GM19043 (cell line): ENCODE measurements at regions not wholly inside any gene's neighbourhood (a gene's known extent, or its start where the extent isn't known, plus 50 kb on each side); places are given as distances from the start of the nearest gene placed in this dataset.

Experiments used
- ATAC-seq: cut with Tn5 transposase; IDR thresholded peaks from one replicate; pipeline ENCODE4 v1.9.1; 2021; ENCODE audit warnings: low read depth; ENCODE audit not compliant: unreplicated experiment

DNA sequence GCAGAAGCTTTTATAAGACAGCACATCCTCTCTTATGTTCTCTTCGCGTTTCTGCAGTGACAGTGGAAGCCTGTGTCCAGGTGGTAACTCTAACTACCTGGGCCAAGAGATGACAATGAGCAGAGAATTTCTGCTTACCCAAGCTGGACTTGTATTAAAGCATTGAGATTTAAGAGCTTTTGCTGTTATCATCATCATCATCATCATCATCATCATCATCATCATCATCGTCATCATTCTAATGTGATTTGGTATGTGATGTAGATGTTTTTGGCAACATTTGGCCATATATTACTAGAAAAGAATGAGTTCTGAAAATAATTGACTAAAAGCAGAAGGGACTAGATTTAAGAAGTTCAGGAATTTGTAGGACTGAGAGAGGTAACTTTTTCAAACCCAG is 401.3 kb downstream of the BRINP1 start:
- no peak for ATAC-seq

DNA sequence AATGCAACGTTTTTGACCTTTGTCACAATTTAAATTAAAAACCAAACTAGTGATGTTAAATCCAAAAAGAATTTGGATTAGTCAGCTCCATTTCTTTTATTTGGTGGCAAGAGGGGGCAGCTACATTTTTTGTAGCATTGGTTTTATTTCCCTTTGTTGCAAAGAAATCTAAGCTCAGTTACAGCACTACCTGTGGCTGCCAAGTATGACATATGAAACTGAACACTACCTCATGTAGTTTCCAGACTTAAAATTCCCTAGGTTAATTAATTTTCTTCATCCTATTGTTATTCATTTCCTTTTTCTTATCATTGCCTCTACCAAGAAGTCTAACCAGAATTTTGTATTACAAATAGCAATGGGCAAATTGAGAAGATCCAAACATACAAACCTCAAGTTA is 393.5 kb downstream of the BRINP1 start:
- no peak for ATAC-seq

DNA sequence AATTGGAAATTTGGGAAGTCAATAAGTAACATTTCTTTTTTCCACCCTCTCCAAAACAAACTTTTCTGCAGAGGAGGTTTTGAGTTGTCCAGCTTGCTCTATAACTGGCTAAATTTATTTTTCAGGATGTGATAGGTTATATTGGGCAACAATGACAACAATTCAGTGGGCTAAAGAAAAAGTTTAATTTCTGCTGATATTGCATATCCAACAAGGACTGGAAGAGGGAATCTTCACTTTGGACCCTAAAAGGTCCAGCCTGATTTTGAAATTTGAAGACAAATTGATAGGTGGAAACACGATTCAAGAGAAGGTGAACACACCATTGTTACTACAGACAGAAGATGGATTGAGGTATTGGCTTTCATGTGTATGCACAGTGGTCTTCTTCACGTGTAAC is 393.1 kb downstream of the BRINP1 start:
- no peak for ATAC-seq

DNA sequence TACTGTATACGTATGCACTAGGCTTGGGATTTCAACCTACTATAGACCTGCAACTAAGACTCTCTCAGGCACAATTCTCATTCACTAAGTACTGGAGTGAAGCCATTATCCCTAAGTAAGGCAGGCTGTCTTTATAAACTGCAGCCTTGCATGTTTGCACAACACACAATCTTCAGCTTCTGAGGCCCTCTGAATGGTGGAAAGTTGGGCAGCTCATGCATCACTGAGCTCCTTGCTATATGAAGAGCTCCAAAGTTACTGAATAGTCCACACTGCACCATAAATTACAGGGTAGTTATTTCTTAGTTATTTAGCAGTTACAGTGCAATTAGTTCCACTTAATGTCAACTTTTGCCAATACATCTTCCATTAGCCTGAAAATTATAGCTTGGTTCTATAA is 384.6 kb downstream of the BRINP1 start:
- ATAC-seq: no peak

DNA sequence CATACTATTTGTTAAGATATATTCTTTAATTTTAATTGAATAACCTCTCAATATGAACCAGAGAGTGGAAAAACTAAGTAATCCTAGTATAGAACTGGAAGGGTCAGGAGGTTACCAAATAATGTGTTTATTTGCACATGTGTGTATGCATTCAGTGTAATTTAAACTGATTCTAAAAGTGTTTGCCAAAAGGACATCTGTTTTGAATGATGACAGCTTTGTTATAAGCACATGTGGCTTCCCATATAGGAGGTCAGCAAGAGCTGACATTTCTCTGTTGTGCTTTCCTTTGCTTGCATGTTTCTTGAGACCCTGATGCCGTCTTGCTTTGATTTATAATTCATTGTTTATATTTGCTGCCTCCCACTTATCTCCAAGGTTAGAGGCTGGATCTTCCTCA is 383.4 kb downstream of the BRINP1 start:
- no peak for ATAC-seq

DNA sequence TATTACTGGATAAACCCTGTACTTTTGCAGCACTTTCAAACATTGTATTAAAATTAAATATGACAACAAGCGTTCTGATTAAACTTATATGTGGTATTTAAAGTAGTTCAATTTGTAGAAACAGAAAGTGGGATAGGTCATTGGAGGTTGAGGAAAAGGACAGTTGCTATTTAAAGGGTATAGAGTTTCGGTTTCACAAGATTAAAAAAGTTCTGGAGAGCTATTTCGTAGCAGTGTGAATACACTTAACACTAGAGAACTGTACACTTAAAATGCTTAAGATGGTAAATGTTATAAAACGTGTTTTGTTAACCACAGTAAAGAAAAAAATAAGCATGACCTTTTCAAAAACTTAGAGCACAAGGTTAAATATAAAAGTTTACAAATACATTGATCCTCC is 382.1 kb downstream of the BRINP1 start:
- no peak for ATAC-seq

DNA sequence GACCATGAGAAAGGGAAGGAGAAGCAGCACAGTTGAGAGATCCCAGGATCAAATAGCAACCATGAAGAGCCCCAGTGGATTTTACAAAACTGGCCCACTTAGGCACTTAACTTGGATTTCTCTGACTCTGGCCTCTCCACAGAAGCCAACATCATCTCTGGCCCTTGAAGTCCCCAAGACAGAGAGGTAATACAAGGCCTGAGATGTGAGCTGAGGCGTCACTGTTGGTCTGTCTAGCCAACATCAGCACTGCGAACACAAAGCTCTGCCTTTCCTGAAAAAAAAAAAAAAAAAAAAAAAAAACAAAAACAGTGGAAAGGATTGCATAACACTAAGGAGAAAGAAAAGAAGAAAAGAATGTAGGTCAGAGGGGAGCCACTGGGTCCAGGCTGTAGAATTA is 378.3 kb downstream of the BRINP1 start:
- ATAC-seq: no peak

DNA sequence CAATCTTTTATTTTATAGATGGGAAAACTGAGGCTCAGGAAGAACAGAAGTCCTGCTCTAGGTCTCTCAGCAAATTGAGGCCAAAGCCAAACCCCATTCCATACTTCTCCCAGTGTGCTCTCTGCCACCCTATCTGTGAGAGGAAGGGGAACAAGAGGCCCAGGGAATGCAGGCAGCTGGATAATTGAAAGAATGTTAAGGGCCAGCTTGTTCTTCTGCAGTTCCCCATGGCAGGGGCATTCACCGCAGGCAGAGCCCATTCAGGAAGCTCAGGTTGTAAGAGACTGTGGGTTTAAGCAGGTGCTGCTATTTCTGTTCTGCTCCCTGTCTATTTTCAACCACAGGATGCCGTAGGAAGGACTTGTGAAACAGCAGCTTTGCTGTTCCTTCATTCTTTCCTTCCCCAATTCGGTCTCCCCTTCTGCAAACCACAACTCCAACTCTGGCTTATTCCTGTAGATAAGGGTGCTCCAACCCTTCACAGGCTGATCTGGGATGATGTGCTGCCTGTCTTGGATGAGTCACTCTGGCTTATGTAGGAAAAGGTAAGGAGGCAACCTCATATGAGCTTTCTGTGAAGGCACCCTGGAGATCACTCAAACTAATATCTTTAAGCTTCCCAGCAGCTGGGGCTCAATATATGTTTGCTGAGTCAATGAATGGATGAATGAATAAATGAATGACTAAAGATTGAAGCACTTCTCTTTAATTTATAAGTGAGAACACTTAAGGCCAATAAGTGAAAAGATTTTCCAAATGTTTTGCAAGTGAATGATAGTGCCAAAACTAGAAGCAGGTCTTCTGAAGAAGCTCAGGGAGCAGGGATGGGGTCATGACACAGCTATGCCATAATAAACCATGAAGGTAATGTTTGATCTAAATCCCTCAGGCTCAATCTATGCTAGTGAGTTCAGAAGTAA is 377.6 kb downstream of the BRINP1 start:
- ATAC-seq: no peak

DNA sequence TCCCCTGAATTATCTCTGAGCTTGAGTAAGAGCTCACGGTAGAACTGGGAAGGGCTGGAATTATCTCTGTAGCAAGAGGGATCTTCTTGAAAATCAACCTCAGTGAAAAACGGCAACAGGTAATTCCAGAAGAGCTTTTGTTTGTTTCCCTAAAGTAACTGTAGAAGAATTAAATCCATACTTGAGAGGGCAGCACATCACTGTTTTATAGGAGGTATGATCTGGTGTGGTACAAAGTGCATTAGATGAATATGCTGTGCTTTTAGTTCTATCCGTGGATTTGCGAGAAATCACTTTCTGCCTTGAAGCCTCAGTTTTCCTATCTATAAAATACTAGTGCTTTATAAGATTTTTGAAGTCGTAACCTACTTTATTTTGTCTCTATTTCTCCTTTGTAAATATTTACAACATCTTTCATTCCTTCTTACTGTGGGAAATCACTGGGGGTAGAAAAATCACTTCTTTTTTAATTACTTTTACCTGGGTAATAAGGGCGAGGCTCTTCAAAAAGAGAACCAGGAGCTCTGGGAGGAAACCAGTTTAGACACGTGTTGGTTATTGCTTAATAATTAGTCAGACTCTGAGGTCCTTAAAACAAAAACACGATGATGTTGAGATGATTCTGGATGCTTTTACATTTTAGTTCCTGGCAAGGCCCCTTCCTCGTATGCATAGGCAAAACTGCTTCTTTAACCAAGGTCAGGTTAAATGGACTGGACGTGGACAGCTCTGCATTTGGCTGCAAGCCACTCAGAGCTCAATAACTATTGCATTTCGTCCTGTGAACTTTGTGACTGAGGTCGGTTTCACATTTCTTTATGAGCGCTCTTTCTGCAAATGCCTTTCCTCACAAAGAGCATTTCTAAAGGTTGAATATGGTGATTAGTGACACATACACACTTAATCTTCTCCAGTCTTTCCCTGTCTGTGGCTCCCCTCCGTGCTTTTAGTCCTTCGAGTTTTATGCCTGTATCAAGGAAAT is 376.1 kb downstream of the BRINP1 start:
- no peak for ATAC-seq

DNA sequence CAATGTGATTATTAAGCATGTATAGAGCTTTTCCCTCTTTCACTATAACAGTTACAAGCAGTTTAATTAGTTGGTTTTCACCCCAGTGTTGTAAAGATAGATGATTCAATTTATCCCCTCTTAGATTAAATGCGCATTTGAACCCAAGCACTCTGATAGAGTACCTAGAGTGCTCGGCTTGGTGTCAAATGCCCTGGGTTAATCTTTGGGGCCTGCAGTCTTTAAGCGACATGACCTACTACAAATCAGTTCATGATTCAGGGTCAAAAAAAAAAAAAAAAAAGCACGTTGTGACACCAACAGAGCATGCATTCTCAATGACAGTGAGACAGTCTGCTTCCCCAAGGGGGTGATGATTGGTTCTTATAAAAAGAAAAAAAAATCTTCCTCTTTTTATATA is 375.3 kb downstream of the BRINP1 start:
- no peak for ATAC-seq

DNA sequence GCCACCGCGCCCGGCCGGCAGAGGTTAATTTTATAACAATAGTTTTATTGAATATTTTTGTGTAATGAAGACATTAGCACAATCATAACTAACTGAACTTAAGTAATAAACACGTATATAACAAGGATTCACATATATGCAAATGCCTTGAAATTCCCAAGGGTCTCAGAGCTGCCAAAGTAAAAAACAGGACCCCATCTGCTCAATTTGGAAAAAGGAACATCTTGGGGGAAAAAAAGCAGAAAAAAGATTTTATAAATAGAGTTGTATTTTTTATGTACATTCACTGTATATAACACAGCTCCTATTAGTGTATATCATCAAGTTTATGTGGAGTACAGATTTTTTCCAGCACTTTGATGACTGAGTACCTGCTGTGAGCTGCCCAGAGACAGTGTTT is 366.7 kb downstream of the BRINP1 start:
- no peak for ATAC-seq

DNA sequence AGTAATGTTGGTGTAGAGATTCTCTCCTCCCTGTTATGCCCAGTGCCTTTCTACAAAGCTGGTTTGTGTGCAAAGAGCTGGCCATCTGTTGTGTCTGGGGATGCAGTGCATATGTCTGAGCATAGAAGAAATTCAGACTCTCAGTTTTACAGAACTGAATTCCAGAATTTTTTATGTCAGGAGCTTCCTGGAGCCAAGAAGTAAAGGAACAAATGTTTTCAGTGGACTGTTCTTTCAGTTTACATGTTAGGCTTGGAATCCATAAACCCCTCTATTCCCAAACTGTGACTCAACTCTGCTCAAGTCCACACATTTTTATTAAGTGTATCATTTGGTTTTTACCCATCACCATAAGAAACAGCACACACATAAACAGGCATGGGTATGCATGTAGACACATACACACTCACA is 366.0 kb downstream of the BRINP1 start:
- no peak for ATAC-seq

DNA sequence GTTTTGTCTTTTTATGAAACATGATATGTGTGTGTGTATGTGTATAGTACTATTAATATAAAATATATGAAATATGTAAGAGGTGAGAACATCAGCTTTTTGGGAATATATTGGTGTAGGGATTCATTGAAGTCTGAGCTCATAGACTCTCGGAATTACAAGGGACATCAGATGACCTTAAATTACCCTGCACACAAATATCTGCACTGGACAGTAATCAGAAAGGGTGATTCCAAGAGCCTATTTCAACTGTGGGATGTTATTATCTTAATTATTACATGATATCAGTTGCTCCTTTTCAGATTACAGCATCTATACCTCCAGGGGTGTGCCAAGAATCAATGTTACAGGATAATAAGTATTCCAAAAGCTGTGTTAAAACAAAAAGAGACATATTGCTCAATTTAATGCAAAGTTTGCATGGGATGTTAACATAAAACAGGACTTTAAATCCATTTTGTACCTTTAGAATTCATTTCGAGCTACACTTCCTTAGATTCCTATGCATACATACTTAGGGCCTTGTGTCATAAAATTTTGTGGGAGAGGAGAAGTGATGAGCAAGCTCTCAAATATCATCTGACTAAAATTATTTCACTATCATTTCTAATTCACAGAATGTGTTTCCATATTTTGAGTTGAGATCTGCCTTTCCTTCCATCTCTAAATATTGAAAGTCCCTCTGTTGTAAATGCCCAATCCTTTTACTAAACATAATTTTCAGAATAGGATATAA is 365.2 kb downstream of the BRINP1 start:
- no peak for ATAC-seq

DNA sequence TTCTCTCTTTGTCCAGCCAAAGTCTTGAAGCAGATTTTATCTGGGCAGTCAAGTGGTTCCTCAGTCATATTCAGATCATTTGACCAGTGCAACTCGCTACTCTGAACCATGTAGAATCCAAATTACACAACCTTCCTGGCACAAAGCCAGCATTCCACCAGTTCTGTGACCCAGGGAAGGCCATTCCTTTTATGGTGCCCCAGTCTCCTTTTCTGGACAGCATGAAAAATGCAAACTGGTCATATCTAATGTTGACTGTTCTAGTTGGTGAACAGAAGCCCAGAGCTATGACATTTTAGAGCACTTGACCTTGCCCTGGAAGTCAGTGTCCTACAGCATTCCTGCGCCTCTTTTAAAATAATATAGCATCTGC is 364.6 kb downstream of the BRINP1 start:
- ATAC-seq: no peak

DNA sequence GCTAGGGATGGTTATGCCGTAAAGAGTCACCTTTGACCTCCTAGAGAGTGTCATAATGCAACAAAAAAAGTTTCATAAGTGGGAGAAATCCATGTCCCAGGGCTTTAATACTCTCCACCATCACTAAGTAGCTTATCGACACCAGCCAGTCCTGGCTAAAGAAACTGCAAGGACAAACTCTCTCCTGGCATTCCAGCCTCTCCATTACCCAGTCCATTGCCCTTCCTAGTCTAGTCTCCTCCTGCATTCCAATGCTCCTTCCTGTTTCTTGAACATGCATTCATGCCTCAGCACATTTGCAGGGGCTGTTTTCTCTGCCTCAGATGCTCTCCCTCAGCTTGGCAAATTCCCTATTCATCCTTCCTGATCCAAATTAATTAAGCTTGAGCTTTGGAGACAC is 364.1 kb downstream of the BRINP1 start:
- no peak for ATAC-seq

DNA sequence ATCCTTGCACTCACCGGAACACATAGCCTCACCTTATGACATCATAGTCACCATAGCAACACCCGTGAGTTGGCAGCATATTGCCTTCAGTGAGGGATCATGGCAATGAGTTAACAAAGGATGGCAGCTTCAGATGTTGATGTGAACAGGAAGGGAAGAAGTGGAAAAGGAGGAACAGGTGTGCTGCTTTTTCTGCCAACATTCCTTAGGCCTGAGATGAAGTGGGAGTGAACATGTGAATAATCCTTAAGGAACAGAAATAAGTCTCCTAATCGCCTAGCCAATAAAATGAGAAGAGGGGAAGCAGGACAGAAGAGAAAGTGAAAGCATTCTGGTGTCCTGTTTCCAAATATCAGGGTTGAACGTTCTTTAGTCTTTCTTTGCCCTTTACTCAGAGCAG is 360.0 kb downstream of the BRINP1 start:
- no peak for ATAC-seq

DNA sequence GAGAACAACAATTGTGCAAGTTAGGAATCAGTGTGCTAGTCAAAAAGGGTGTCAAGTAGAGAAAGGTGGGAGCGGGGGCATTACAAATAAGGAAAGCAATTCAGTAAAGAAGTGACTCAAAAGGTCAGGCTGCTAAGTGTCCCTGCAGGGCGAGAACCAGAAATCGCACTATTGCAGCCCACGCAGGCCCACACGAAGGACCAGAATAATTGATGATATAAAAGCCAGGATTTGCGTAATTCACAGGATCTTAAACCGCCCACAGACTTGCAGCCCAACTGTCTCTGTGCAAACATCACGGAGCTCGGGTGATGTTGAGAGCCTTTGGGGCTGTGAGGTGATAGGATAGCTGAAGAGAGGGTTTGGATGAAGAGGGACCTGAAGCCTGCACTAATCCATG is 349.0 kb downstream of the BRINP1 start:
- no peak for ATAC-seq

DNA sequence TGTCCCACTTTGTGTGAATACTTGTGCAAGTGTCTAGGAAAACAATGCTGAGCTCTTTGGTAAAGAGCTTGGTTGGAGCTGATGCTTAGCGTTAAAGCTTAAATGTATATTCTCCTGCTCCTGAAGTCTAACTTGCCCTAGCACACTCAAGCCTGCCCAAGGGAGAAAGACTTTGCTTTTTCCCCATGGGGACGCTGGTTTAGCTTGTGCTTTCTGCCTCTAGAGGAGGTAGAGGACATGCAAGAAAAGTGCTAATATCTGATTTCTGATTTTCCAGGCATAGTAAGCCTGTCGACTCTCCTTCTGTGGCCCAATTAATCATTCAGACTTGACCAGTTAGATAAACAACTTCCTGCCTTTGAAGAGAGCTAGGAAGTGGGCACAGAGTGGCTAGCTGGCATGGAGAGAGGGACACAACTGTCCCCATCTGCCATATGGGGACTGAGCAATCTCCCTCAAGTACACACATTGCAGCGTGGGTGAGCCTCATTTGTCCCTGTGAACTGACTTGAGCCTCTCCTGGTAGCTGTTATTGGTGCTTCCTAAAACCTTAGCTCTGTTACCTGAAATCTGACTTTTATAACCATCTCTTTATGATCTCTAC is 348.4 kb downstream of the BRINP1 start:
- no peak for ATAC-seq

DNA sequence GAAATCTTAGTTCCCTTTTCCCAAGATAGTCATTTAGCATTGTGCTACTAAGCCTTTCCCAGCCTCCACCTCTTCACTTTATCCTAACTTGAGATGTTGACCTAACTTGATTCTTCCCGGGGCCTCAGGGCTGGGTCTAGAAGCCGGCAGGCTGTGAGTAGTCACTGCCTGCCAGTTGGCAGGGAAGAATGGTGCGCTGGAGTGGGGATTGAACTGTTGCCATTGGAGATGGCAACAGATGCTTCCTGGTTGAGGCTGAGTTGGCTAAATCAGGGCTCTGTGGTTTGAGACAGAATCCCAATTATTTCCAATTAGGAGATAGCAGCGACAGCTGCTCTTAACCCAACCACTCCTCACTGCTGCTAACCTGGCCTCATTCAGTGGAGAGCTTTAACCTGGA is 343.1 kb downstream of the BRINP1 start:
- ATAC-seq: no peak

DNA sequence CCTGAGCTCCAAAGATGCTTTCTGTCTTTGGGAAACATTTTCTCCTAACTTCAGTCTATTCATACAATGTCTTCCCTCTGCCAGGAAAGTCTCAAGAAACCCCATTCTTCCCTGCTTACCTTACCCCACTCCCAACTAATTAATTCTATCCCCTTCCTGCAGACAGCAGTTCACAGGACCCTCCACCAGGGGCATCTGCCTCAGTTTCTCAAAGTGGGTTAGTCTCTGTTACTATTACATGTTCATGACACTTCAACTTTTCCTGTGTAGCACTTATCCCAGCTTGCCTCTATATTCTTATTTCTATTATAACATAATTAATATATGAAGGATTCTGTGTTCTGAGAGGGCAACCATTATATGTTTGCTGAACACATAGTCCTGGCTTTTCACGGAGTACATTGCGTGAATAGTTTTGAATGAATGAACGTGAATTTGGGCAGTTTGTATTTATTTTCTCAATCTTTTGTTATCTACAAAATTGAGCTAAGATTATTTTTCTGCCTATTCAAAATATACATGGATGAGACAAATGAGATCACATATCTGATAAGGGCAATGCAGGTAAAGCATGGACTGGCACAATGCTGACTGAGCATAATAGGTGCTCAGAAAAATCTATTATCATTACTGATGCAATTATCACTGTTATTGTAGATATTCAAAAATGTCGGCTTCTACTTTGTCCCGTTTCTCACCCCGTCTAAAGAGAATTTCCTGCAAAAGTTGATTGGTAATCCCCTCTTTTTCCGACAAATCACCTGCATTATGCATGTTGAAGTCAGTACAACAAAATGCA is 341.1 kb downstream of the BRINP1 start:
- ATAC-seq: no peak
